ENCODE measurements at regions not wholly inside any gene's neighbourhood (a gene's known extent, or its start where the extent isn't known, plus 50 kb on each side); places are given as distances from the start of the nearest gene placed in this dataset.

- H2AFZ ChIP-seq (ENCODE audit: control insufficient read depth, low read depth, low read length), result no peak overlapping the region
- H3K9me3 ChIP-seq (replicated peaks; ENCODE audit: control insufficient read depth, insufficient read depth, low read length), result no peaks in the 10 kb centered on the region
- ChIA-PET POLR2A (no interaction called here), CTCF (no interaction called here), RAD21 (ENCODE audit: unreplicated experiment) (no interaction called here), SMC1A (ENCODE audit: uncharacterized antibody, unreplicated experiment) (no interaction called here)
- H3K9ac ChIP-seq (ENCODE audit: control insufficient read depth, insufficient read depth, low read length), result no peak overlapping the region
- intact Hi-C loops (cut with micrococcal nuclease; ENCODE audit: unreplicated experiment), result no loop called here
- no peaks in the 10 kb centered on the region for H4K20me1 ChIP-seq (ENCODE audit: control insufficient read depth, insufficient read depth)
- no peak for FAIRE-seq
- H3K4me1 ChIP-seq (ENCODE audit: control insufficient read depth, insufficient read depth, low read length), result no peaks in the 10 kb centered on the region
- H3K27me3 ChIP-seq (replicated peaks in 1 of 2; ENCODE audit: control insufficient read depth in 2 of 2, insufficient read depth in 2 of 2, low read length in 1 of 2), result no peaks in the 10 kb centered on the region; a peak in 2 of 4 replicates
- ATAC-seq, result no peak
- H3K79me2 ChIP-seq (ENCODE audit: control insufficient read depth, insufficient read depth, low read length), result no peaks in the 10 kb centered on the region
- H3K36me3 ChIP-seq (ENCODE audit: control insufficient read depth in 2 of 2, insufficient read depth in 2 of 2, low read length in 1 of 2), result no peaks in the 10 kb centered on the region
- no peak for DNase-seq (ENCODE audit: low read depth, low spot score)
- no peak overlapping the region for H3K4me3 ChIP-seq
- in situ Hi-C loops (cut with MboI), result no loop called here
- TF ChIP-seq ZNF384 (IDR thresholded peaks at IDR 0.05; ENCODE audit: borderline replicate concordance, low read depth, low read length) (no peak), TAF1 (IDR thresholded peaks at IDR 0.05; ENCODE audit: borderline replicate concordance, low read depth, low read length) (no peak), SPI1 (IDR thresholded peaks at IDR 0.05; ENCODE audit: borderline replicate concordance, insufficient read depth, low read depth, low read length) (no peak), MTA3 (IDR thresholded peaks at IDR 0.05; ENCODE audit: borderline replicate concordance, low read length) (no peak), KLF5 (IDR thresholded peaks at IDR 0.05; ENCODE audit: partially characterized antibody) (no peak), POLR2AphosphoS2 (IDR thresholded peaks at IDR 0.05; ENCODE audit: low read depth, low read length) (no peak), ZNF217 (IDR thresholded peaks at IDR 0.05) (no peak), NBN (IDR thresholded peaks at IDR 0.05) (no peak), ZBTB33 (IDR thresholded peaks at IDR 0.05) (no peak), ZBTB11 (CRISPR knock-in tag; IDR thresholded peaks at IDR 0.05) (no peak), POLR2AphosphoS5 (IDR thresholded peaks at IDR 0.05; ENCODE audit: low read length) (no peak), BACH1 (IDR thresholded peaks at IDR 0.05; ENCODE audit: borderline replicate concordance) (no peak), ZNF622 (IDR thresholded peaks at IDR 0.05) (no peak), KAT2A (conservative IDR thresholded peaks at IDR 0.05; ENCODE audit: control insufficient read depth, low read depth, low read length) (no peak), BHLHE40 (IDR thresholded peaks at IDR 0.05; ENCODE audit: borderline replicate concordance in 1 of 2, low read depth in 2 of 2, low read length in 1 of 2) (no peak), KDM1A (IDR thresholded peaks at IDR 0.05; ENCODE audit: borderline replicate concordance) (no peak), LARP7 (IDR thresholded peaks at IDR 0.05) (no peak)
- H3K27ac ChIP-seq (ENCODE audit: control insufficient read depth, insufficient read depth), result no peak overlapping the region
- 0% methylated on average over 2 of the region's 2 CpGs for WGBS (ENCODE audit: insufficient coverage, insufficient replicate concordance, low lambda C conversion rate, missing lambda C conversion rate)
- BruUV-seq (replicated peaks), result no TSS peak
- H3K4me2 ChIP-seq (ENCODE audit: control insufficient read depth, insufficient read depth), result no peak overlapping the region
Observed at GRCh38 chr2:19843992-19844515, 57.7 kb downstream of the TTC32 start.

All from GM12878 (cell line).